Cardiac septum (tissue), 1 donor: ENCODE measurements at regions not wholly inside any gene's neighbourhood (a gene's known extent, or its start where the extent isn't known, plus 50 kb on each side); places are given as distances from the start of the nearest gene placed in this dataset.
"Not testable (repeated sequence)": the region's sequence is repeated elsewhere in the genome, so short reads cannot be mapped to it uniquely, and the experiment has no call there.

Experiments used
- DNase-seq: peaks from one replicate; pipeline ENCODE4 v3.0.0-alpha.2; 2020; ENCODE audit warnings: low spot score
- intact Hi-C: fragments of 100-400 bp; cut with DNase I; formaldehyde crosslinking; loops from one replicate; pipeline ENCODE4 v1.14.0; 2022
- donor health status: DM: no; HTN: no; CAD: no.

- intact Hi-C loops, result not testable (repeated sequence)
Measured at GRCh38 chr10:27354643-27355270, 114.2 kb upstream of the ACBD5 start.

GRCh38 chr10:27354100-27354499 lies 113.5 kb upstream of the ACBD5 start:
- DNase-seq, intact Hi-C loops: not testable (repeated sequence)

More at GRCh38 chr10:27354643-27355270, 114.2 kb upstream of the ACBD5 start:
- not testable (repeated sequence) for DNase-seq

GRCh38 chr10:27349987-27350386 lies 109.4 kb upstream of the ACBD5 start:
- intact Hi-C loops, result no loop called here
- no peak for DNase-seq

GRCh38 chr10:27347827-27348207 lies 107.2 kb upstream of the ACBD5 start:
- intact Hi-C loops, DNase-seq: not testable (repeated sequence)

GRCh38 chr10:27345455-27345920 lies 104.9 kb upstream of the ACBD5 start:
- intact Hi-C loops, result no loop called here
- no peak for DNase-seq

GRCh38 chr10:27344568-27345454 lies 104.2 kb upstream of the ACBD5 start:
- DNase-seq, result no peak
- intact Hi-C loops, result no loop called here

- no peak for DNase-seq
- intact Hi-C loops, result no loop called here
Measured at GRCh38 chr10:27341001-27341400, 100.4 kb upstream of the ACBD5 start.

GRCh38 chr10:27335246-27335645 lies 94.6 kb upstream of the ACBD5 start:
- DNase-seq, intact Hi-C loops: not testable (repeated sequence)

GRCh38 chr10:27330074-27330473 lies 89.5 kb upstream of the ACBD5 start:
- DNase-seq, result no peak

GRCh38 chr10:27328946-27329345 lies 88.3 kb upstream of the ACBD5 start:
- no peak for DNase-seq
- intact Hi-C loops, result loop anchor here (10.0 kb wide), 1 partner anchor 704 kb away; no protein-coding TSS in a partner anchor

More at GRCh38 chr10:27330074-27330473, 89.5 kb upstream of the ACBD5 start:
- intact Hi-C loops, result no loop called here

GRCh38 chr10:27326748-27327147 lies 86.2 kb upstream of the ACBD5 start:
- not testable (repeated sequence) for DNase-seq
- intact Hi-C loops, result loop anchor here (10.0 kb wide), 1 partner anchor 702 kb away; no protein-coding TSS in a partner anchor

GRCh38 chr10:27319752-27320431 lies 79.3 kb upstream of the ACBD5 start:
- intact Hi-C loops, result loop anchor here (10.0 kb wide), 1 partner anchor 695 kb away; no protein-coding TSS in a partner anchor
- DNase-seq, result peak; percentile 77

GRCh38 chr10:27319139-27319538 lies 78.5 kb upstream of the ACBD5 start:
- intact Hi-C loops, DNase-seq: not testable (repeated sequence)

GRCh38 chr10:27315082-27315481 lies 74.5 kb upstream of the ACBD5 start:
- intact Hi-C loops, DNase-seq: not testable (repeated sequence)

- DNase-seq, intact Hi-C loops: not testable (repeated sequence)
Measured at GRCh38 chr10:27313586-27313985, 73.0 kb upstream of the ACBD5 start.

- DNase-seq, result no peak
- intact Hi-C loops, result no loop called here
Measured at GRCh38 chr10:27312854-27313253, 72.3 kb upstream of the ACBD5 start.

- intact Hi-C loops, DNase-seq: not testable (repeated sequence)
Measured at GRCh38 chr10:27311809-27312208, 71.2 kb upstream of the ACBD5 start.

GRCh38 chr10:27298522-27298850 lies 57.9 kb upstream of the ACBD5 start:
- DNase-seq, intact Hi-C loops: not testable (repeated sequence)

GRCh38 chr10:27297844-27298521 lies 57.4 kb upstream of the ACBD5 start:
- intact Hi-C loops, result no loop called here
- DNase-seq, result no peak
